ENCODE measurements at regions not wholly inside any gene's neighbourhood (a gene's known extent, or its start where the extent isn't known, plus 50 kb on each side); places are given as distances from the start of the nearest gene placed in this dataset.

- no peaks in the 10 kb centered on the region for H3K79me2 ChIP-seq (ENCODE audit: control insufficient read depth, insufficient read depth, low read length)
- dilution Hi-C loops (cut with MboI; ENCODE audit: extremely low pct_ligation_motif_present, low sequenced_read_pairs) (no loop called here), intact Hi-C loops (cut with micrococcal nuclease) (no loop called here)
- no peaks in the 10 kb centered on the region for H3K36me3 ChIP-seq (ENCODE audit: control insufficient read depth in 2 of 2, extremely low read depth in 1 of 2, insufficient read depth in 2 of 2, low read length in 2 of 2)
- no peaks in the 10 kb centered on the region for H3K9me3 ChIP-seq (replicated peaks; ENCODE audit: control insufficient read depth, insufficient read depth, low read length)
- CTCF ChIA-PET: no interaction called here
- no peaks in the 10 kb centered on the region for H3K27me3 ChIP-seq (ENCODE audit: control insufficient read depth in 2 of 2, insufficient read depth in 2 of 2, low read length in 2 of 2)
- TF ChIP-seq MAX (IDR thresholded peaks at IDR 0.05; ENCODE audit: insufficient read depth, insufficient read length): no peak
- no peak for TF ChIP-seq POLR2A (IDR thresholded peaks at IDR 0.05; ENCODE audit: low read depth, low read length)
- TF ChIP-seq JUN (IDR thresholded peaks at IDR 0.05; ENCODE audit: borderline replicate concordance, insufficient read depth, insufficient read length, low read depth): no peak
- TF ChIP-seq CTCF (IDR thresholded peaks at IDR 0.05; ENCODE audit: extremely low read depth in 1 of 2, insufficient read depth in 1 of 2, low read depth in 1 of 2, low read length in 2 of 2): no peak
- TF ChIP-seq FOS (IDR thresholded peaks at IDR 0.05; ENCODE audit: borderline replicate concordance, insufficient read depth, low read length): no peak
- TF ChIP-seq MYC (IDR thresholded peaks at IDR 0.05; ENCODE audit: low read depth, low read length): no peak
- no peak for TF ChIP-seq POLR2AphosphoS5 (IDR thresholded peaks at IDR 0.05; ENCODE audit: insufficient read depth, low read depth, low read length)
- TF ChIP-seq EZH2 (IDR thresholded peaks at IDR 0.05; ENCODE audit: borderline replicate concordance, low read depth, low read length, severe bottlenecking): no peak
- TF ChIP-seq GATA2 (IDR thresholded peaks at IDR 0.05; ENCODE audit: insufficient read depth, insufficient read length, low read depth, low read length): no peak
- no peak overlapping the region for H3K27ac ChIP-seq (ENCODE audit: insufficient read depth, low read depth, low read length)
- DNase-seq (ENCODE audit: low read depth, low spot score) (no peak), FAIRE-seq (no peak)
- H4K20me1 ChIP-seq (replicated peaks; ENCODE audit: control insufficient read depth, extremely low read depth, insufficient read depth, low read length): no peaks in the 10 kb centered on the region
- no peaks in the 10 kb centered on the region for H3K4me1 ChIP-seq (ENCODE audit: control insufficient read depth, extremely low read depth, insufficient read depth, low read length)
- H3K4me3 ChIP-seq (replicated peaks in 1 of 3; ENCODE audit: insufficient read depth in 1 of 3, low read depth in 1 of 3, low read length in 3 of 3): no peak overlapping the region
- POLR2A ChIA-PET: no interaction called here
- no peak overlapping the region for H3K4me2 ChIP-seq (ENCODE audit: insufficient read depth, low read length)
- H3K9me1 ChIP-seq (replicated peaks; ENCODE audit: control insufficient read depth, extremely low read depth, insufficient read depth, low read length): no peaks in the 10 kb centered on the region
- no peak overlapping the region for H2AFZ ChIP-seq (ENCODE audit: low read depth, low read length)
- H3K9ac ChIP-seq (replicated peaks; ENCODE audit: extremely low read depth, insufficient read depth, low read length): no peak overlapping the region
- BruUV-seq (replicated peaks): no TSS peak
Observed at GRCh38 chr14:43983721-43984120, 523.4 kb downstream of the FSCB start.

Measured in endothelial cell of umbilical vein (primary cell).